ENCODE measurements at regions not wholly inside any gene's neighbourhood (a gene's known extent, or its start where the extent isn't known, plus 50 kb on each side); places are given as distances from the start of the nearest gene placed in this dataset.

- no CpG with 5 or more reads among the region's 1 CpG for WGBS (ENCODE audit: insufficient coverage)
- H3K36me3 Mint-ChIP-seq = no peaks in the 10 kb centered on the region
- intact Hi-C loops (cut with micrococcal nuclease) = no loop called here
Measured at GRCh38 chr12:30144777-30145683, 361.3 kb upstream of the TMTC1 start.

GRCh38 chr12:30142301-30142700 lies 358.6 kb upstream of the TMTC1 start:
- WGBS (ENCODE audit: insufficient coverage) = no CpG with 5 or more reads among the region's 2 CpGs
- no peaks in the 10 kb centered on the region for H3K4me1 ChIP-seq (ENCODE audit: control insufficient read depth in 1 of 2, insufficient read depth in 2 of 2, low read length in 2 of 2)
- H3K27ac ChIP-seq (ENCODE audit: low read depth in 1 of 2, low read length in 2 of 2) = no peak overlapping the region
- H3K27me3 ChIP-seq (ENCODE audit: control insufficient read depth in 2 of 2, insufficient read depth in 2 of 2, low read length in 2 of 2) = no peaks in the 10 kb centered on the region
- H3K9me3 Mint-ChIP-seq = peaks cover 0 to 17% (median 6%) of the 10 kb centered on the region in 7 donors
- H3K27me3 Mint-ChIP-seq (ENCODE audit: low read depth in 3 of 3) = peaks cover 0 to 4% (median 0%) of the 10 kb centered on the region in 3 donors
- H3K36me3 Mint-ChIP-seq = no peaks in the 10 kb centered on the region
- no peaks in the 10 kb centered on the region for H3K4me1 Mint-ChIP-seq
- no peak overlapping the region for H3K4me2 ChIP-seq (replicated peaks; ENCODE audit: extremely low read depth, low read length, poor library complexity, severe bottlenecking)
- H3K9me3 ChIP-seq (replicated peaks in 1 of 2; ENCODE audit: control insufficient read depth in 1 of 2, insufficient read depth in 1 of 2, low read length in 2 of 2) = peaks cover 0 to 7% of the 10 kb centered on the region in 2 donors
- no peak overlapping the region for H2AFZ ChIP-seq (ENCODE audit: insufficient read depth, low read depth, low read length, poor library complexity, severe bottlenecking)
- no peaks in the 10 kb centered on the region for H3K79me2 ChIP-seq (ENCODE audit: insufficient read depth, low read length)
- DNase-seq = no peak
- no peak overlapping the region for H3K27ac Mint-ChIP-seq
- no peaks in the 10 kb centered on the region for H4K20me1 ChIP-seq (ENCODE audit: insufficient read depth, low read length)
- no peak overlapping the region for H3K4me3 ChIP-seq (replicated peaks in 1 of 3; ENCODE audit: low read depth in 2 of 3, low read length in 3 of 3)
- H3K4me3 Mint-ChIP-seq = no peak overlapping the region
- intact Hi-C loops (cut with micrococcal nuclease) = no loop called here
- no peaks in the 10 kb centered on the region for H3K36me3 ChIP-seq (replicated peaks in 1 of 2; ENCODE audit: control insufficient read depth in 1 of 2, insufficient read depth in 2 of 2, low read length in 2 of 2)
- no peak for TF ChIP-seq CTCF (IDR thresholded peaks at IDR 0.05)
- H3K9ac ChIP-seq (ENCODE audit: insufficient read depth, low read length, poor library complexity, severe bottlenecking) = no peak overlapping the region

More at GRCh38 chr12:30144777-30145683, 361.3 kb upstream of the TMTC1 start:
- Mint-ChIP-seq H3K4me1 (no peaks in the 10 kb centered on the region), H3K27me3 (ENCODE audit: low read depth in 3 of 3) (peaks cover 0 to 4% (median 0%) of the 10 kb centered on the region in 3 donors), H3K27ac (no peak overlapping the region), H3K4me3 (no peak overlapping the region), H3K9me3 (peaks cover 2 to 16% (median 10%) of the 10 kb centered on the region in 7 donors)
- H3K79me2 ChIP-seq (ENCODE audit: insufficient read depth, low read length) = no peaks in the 10 kb centered on the region
- no peak overlapping the region for H3K9ac ChIP-seq (ENCODE audit: insufficient read depth, low read length, poor library complexity, severe bottlenecking)
- TF ChIP-seq CTCF (IDR thresholded peaks at IDR 0.05) = no peak
- H3K36me3 ChIP-seq (replicated peaks in 1 of 2; ENCODE audit: control insufficient read depth in 1 of 2, insufficient read depth in 2 of 2, low read length in 2 of 2) = no peaks in the 10 kb centered on the region
- H4K20me1 ChIP-seq (ENCODE audit: insufficient read depth, low read length) = no peaks in the 10 kb centered on the region
- H3K4me2 ChIP-seq (replicated peaks; ENCODE audit: extremely low read depth, low read length, poor library complexity, severe bottlenecking) = no peak overlapping the region
- H3K4me3 ChIP-seq (replicated peaks in 1 of 3; ENCODE audit: low read depth in 2 of 3, low read length in 3 of 3) = no peak overlapping the region
- no peak overlapping the region for H3K27ac ChIP-seq (ENCODE audit: low read depth in 1 of 2, low read length in 2 of 2)
- H2AFZ ChIP-seq (ENCODE audit: insufficient read depth, low read depth, low read length, poor library complexity, severe bottlenecking) = no peak overlapping the region
- no peaks in the 10 kb centered on the region for H3K27me3 ChIP-seq (ENCODE audit: control insufficient read depth in 2 of 2, insufficient read depth in 2 of 2, low read length in 2 of 2)
- H3K4me1 ChIP-seq (ENCODE audit: control insufficient read depth in 1 of 2, insufficient read depth in 2 of 2, low read length in 2 of 2) = no peaks in the 10 kb centered on the region
- H3K9me3 ChIP-seq (replicated peaks in 1 of 2; ENCODE audit: control insufficient read depth in 1 of 2, insufficient read depth in 1 of 2, low read length in 2 of 2) = peaks cover 6 to 9% of the 10 kb centered on the region in 2 donors
- no peak for DNase-seq
